ENCODE measurements at regions not wholly inside any gene's neighbourhood (a gene's known extent, or its start where the extent isn't known, plus 50 kb on each side); places are given as distances from the start of the nearest gene placed in this dataset.

DNA sequence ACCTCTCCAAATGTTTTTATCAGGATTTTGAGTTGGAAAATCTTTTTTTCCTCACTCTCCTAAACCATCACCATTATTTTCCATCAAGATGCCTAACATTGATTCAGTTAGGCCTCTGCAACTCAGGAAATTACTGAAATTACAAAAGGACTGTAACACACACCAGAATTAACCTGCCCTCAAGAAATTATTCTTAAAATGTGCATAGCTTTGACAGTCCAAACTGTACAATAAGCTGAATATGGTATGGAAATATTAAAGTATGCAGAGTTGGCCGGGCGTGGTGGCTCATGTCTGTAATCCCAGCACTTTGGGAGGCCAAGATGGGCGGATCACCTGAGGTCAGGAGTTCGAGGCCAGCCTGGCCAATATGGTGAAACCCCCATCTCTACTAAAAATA, 50.2 kb upstream of the PHLPP1 start:
- DNase-seq (ENCODE audit: low read depth in 2 of 3, low spot score in 1 of 3): no peak

All from stimulated activated CD4-positive, alpha-beta T cell treated with anti-CD3 and anti-CD28 coated beads, Interleukin-12 subunit alpha, Interleukin-12 subunit beta, amount 100 ng/mL, for 48 hours (primary cell).